ENCODE measurements at regions not wholly inside any gene's neighbourhood (a gene's known extent, or its start where the extent isn't known, plus 50 kb on each side); places are given as distances from the start of the nearest gene placed in this dataset.

DNA sequence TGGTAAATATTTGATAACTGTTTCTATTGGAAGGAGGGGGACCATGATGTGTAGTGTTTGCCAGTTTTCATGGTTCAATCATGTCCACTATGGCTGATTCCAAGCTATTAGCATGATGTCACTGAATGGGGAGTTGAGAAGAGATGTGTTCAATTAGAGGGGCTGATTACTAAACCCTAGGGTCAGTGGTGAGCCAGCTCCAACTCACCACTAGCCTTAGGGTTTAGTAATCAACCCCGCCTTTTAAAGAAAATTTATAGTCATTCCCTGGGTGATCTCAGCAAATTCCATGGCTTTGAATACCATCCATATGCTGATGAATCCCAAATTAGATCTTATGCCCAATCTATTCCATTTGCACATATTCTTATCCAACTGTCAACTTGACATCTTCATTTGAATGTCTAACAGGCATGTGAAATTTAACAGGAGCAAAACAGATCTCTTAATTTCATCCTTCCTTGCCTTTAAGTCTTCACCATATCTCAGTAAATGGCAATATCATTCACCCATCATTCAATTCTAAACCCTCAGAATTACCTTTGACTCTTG, 98.8 kb downstream of the GCNT1 start:
- intact Hi-C loops (cut with DNase I), result no loop called here
- ATAC-seq (no peak), DNase-seq (ENCODE audit: low spot score) (no peak)

DNA sequence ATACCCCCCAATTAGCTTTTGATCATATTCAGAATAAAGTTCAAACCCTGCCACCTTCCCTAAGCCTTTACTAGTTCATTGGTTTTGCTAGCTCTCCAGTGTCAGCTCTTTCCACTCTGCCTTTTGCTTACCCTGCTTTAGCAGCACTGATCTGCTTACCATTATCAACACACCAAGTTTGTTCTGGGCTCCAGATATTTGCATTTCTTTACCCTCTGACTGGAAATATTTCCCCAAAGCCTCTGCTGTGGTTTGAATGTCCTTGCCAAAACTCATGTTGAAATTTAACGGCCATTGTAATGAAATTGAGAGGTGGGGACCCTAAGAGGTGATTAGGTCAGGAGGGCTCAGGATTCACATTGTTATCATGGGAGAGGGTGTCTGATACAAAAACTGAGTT, 99.5 kb downstream of the GCNT1 start:
- intact Hi-C loops (cut with DNase I), result no loop called here
- ATAC-seq (no peak), DNase-seq (ENCODE audit: low spot score) (no peak)

DNA sequence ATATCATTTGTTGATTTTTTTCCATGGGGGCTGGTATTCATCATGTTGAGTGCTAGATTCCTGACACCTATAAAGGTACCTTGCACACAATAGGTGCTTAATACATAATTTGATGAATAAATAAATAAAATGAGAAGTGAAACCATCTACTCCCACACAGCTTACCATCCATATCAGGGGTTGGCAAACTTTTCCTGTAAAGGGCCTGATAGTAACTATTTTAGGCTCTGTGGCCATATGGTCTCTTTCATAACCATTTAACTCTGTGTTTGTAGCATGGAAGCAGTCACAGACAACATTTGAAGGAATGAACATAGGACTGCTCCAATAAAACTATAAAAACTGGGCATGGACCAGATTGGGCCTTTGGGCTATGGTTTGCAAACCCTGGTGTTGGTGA, 100.3 kb downstream of the GCNT1 start:
- DNase-seq (ENCODE audit: low spot score) (no peak), ATAC-seq (no peak)
- intact Hi-C loops (cut with DNase I), result no loop called here

DNA sequence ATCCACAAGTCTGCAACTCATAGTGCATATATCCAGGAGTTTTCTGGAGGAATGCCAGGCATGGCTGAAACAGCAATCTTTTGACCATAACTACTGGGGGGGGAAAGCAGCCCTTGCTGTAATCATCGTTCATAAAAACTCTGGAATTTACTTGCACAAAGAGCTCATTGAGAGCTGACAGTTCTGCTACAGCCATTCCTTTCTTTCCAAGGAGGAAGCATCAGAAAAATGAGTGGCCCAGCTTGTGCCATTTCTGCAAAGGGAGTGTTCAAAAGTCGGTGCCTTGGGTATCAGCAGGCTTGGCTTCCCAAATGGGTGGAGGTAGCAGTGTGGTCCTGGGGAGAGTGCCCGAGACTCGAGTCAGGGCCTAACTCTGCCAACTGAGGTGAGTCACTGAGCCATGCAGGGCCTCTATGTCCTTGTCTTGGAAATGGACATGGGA, 101.5 kb downstream of the GCNT1 start:
- DNase-seq (ENCODE audit: low spot score) (no peak), ATAC-seq (peak; percentile 25)
- intact Hi-C loops (cut with DNase I), result no loop called here

DNA sequence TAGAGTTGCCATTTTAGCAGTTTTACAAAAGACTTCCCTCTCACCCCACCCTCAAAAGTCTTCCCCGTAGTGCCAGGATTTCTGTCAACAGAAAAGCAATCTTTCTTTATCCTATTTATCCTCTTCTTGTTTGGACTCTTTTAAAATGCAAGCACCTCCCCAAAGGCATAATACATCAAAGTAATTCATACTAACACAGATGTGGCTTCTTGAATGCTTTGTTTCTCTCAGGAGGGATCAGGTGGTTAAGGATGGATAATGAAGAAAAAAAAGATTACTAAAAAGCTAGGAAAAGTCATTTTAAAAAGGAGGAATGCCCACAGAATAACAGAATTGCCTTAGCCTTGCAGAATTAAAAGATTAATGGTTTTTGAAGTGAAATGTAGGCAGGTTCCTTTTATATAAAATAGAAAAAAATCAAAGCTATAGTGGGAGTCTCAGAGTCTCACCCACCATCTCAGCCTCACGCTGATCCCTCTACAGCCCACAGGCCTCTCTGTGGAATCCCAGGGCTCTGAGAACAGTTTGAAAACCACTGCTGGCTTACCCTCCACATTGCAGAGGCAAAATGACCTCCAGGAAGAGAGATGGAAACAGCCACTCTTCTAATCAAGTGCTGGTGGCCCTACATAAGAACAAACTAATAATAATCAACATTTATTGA, 102.2 kb downstream of the GCNT1 start:
- intact Hi-C loops (cut with DNase I), result no loop called here
- DNase-seq (ENCODE audit: low spot score) (no peak), ATAC-seq (no peak)
